ENCODE measurements at regions not wholly inside any gene's neighbourhood (a gene's known extent, or its start where the extent isn't known, plus 50 kb on each side); places are given as distances from the start of the nearest gene placed in this dataset.

DNA sequence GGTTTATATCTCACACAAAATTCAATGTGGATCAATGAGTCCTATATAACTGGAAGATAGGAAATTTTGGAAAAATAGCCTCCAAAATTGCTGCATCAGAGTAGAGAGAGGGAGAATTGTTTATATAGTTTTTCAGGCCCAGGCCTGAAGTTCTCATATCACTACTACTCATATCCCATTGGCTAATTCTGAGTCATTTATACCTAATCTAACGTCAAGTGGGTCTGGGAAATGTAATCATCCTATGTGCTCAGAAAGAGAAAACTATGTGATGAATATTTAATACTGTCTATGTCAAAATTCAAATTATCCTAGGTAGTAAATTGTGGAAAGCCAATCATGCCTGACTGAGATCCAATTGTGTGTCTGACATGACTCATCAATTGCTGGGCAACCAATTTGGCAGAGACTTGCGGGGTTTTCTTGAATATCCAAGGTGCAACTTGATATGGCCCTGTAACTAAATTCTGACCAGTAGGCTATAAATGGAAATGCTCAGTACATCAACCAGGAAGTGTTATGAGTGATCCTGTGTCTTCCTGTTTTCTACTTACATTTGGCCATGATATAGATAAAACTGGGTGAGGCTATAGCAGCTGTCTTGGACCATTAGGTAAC lies 744.4 kb downstream of the KCNJ3 start:
- Histone ChIP-seq H3K4me3 (no peak overlapping the region), H3K36me3 (no peaks in the 10 kb centered on the region), H3K27ac (no peak overlapping the region), H3K4me1 (no peaks in the 10 kb centered on the region), H3K27me3 (no peaks in the 10 kb centered on the region), H3K9me3 (no peaks in the 10 kb centered on the region)
- DNase-seq = no peak
- TF ChIP-seq POLR2A (IDR thresholded peaks at IDR 0.05) = no peak
- intact Hi-C loops (cut with DNase I; ENCODE audit: low total_unique reads) = no loop called here

DNA sequence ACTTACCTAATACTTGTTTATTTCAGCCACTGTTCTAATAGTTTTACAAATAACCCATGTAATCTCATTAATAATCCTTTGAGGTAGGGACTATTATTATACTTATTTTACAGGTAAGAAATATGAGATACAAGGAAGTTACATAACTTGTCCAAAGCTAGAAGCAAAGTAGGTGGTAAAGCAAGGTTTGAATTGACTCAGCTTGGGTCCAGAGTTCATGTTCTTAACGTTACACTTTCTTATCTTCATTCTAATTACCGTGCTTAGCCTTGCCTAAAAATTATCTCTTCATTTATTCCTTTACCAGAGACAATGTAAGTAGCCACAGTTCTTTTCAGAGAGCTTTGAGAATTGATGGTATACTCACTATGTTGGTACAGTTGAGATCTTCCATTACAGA lies 743.6 kb downstream of the KCNJ3 start:
- H3K9me3 ChIP-seq = no peaks in the 10 kb centered on the region
- no peak overlapping the region for H3K4me3 ChIP-seq
- H3K27me3 ChIP-seq = no peaks in the 10 kb centered on the region
- no peak for TF ChIP-seq POLR2A (IDR thresholded peaks at IDR 0.05)
- TF ChIP-seq, protein P1, sequence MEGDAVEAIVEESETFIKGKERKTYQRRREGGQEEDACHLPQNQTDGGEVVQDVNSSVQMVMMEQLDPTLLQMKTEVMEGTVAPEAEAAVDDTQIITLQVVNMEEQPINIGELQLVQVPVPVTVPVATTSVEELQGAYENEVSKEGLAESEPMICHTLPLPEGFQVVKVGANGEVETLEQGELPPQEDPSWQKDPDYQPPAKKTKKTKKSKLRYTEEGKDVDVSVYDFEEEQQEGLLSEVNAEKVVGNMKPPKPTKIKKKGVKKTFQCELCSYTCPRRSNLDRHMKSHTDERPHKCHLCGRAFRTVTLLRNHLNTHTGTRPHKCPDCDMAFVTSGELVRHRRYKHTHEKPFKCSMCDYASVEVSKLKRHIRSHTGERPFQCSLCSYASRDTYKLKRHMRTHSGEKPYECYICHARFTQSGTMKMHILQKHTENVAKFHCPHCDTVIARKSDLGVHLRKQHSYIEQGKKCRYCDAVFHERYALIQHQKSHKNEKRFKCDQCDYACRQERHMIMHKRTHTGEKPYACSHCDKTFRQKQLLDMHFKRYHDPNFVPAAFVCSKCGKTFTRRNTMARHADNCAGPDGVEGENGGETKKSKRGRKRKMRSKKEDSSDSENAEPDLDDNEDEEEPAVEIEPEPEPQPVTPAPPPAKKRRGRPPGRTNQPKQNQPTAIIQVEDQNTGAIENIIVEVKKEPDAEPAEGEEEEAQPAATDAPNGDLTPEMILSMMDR (IDR thresholded peaks at IDR 0.05) = no peak
- H3K4me1 ChIP-seq = no peaks in the 10 kb centered on the region
- H3K27ac ChIP-seq = no peak overlapping the region
- intact Hi-C loops (cut with DNase I; ENCODE audit: low total_unique reads) = no loop called here
- DNase-seq = no peak
- no peaks in the 10 kb centered on the region for H3K36me3 ChIP-seq

DNA sequence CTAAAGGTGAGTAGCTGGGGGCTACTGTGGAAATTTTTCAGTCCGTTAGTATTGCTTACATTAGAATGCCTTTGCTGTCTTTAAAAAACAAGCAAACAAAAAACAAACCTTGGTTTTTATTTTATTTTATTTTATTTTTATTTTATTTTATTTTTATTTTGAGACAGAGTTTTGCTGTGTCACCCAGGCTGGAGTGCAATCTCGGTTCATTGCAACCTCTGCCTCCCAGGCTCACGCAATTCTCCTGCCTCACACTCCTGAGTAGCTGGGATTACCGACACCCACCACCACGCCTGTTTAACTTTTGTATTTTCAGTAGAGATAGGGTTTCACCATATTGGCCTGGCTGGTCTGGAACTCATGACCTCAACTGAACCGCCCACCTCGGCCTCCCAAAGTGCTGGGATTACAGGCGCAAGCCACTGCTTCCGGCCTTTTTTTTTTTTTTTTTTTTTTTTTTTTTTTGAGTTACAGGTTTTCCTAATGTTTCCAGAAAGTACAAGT lies 732.6 kb downstream of the KCNJ3 start:
- no peak for TF ChIP-seq POLR2A (IDR thresholded peaks at IDR 0.05)
- TF ChIP-seq, protein P1 (IDR thresholded peaks at IDR 0.05) = no peak
- Histone ChIP-seq H3K4me3 (no peak overlapping the region), H3K27ac (no peak overlapping the region), H3K27me3 (no peaks in the 10 kb centered on the region), H3K36me3 (no peaks in the 10 kb centered on the region), H3K9me3 (no peaks in the 10 kb centered on the region), H3K4me1 (no peaks in the 10 kb centered on the region)
- intact Hi-C loops (cut with DNase I; ENCODE audit: low total_unique reads) = no loop called here
- no peak for DNase-seq

DNA sequence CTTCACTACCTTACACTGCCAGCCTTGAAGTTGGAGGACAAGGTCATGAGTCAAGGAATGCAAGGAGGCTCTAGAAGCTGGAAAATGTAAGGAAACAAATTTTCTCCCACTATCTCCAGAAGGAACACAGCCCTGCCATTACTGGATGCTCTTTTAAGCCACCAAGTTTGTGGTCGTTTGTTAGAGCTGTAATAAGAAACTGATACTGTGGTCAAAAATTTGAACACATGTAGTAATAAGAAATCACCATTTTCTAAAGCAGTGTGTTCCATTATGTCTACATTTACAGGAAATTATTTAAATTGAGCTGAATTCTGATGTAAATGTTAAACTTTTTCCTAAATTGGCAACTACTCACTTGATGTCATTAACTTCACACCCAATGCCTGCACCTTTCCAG lies 729.0 kb downstream of the KCNJ3 start:
- TF ChIP-seq, protein P1 (IDR thresholded peaks at IDR 0.05) = no peak
- no peak for TF ChIP-seq POLR2A (IDR thresholded peaks at IDR 0.05)
- Histone ChIP-seq H3K4me1 (no peaks in the 10 kb centered on the region), H3K9me3 (no peaks in the 10 kb centered on the region), H3K27ac (no peak overlapping the region), H3K36me3 (no peaks in the 10 kb centered on the region), H3K27me3 (no peaks in the 10 kb centered on the region), H3K4me3 (no peak overlapping the region)
- intact Hi-C loops (cut with DNase I; ENCODE audit: low total_unique reads) = no loop called here
- no peak for DNase-seq

DNA sequence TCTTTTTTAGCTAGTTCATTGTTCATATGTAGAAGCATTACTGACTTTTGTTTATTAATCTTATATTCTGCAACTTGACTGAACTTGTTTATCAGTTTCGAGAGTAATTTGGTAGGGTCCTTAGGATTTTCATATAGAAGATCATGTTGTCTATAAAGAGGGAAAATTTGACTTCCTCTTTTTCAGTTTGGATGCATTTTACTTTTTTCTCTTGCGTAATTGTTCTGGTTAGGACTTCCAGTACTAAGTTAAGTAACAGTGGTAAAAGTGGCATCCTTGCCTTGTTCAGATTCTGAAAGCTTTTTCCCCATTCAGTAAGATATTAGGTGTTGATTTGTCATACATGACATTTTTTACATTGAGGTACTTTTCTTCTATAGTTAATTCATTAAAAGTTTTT lies 726.0 kb downstream of the KCNJ3 start:
- Histone ChIP-seq H3K36me3 (no peaks in the 10 kb centered on the region), H3K27me3 (no peaks in the 10 kb centered on the region), H3K4me1 (no peaks in the 10 kb centered on the region), H3K4me3 (no peak overlapping the region), H3K27ac (no peak overlapping the region), H3K9me3 (no peaks in the 10 kb centered on the region)
- intact Hi-C loops (cut with DNase I; ENCODE audit: low total_unique reads) = no loop called here
- no peak for TF ChIP-seq POLR2A (IDR thresholded peaks at IDR 0.05)
- TF ChIP-seq, protein P1 (IDR thresholded peaks at IDR 0.05) = no peak
- DNase-seq = no peak

DNA sequence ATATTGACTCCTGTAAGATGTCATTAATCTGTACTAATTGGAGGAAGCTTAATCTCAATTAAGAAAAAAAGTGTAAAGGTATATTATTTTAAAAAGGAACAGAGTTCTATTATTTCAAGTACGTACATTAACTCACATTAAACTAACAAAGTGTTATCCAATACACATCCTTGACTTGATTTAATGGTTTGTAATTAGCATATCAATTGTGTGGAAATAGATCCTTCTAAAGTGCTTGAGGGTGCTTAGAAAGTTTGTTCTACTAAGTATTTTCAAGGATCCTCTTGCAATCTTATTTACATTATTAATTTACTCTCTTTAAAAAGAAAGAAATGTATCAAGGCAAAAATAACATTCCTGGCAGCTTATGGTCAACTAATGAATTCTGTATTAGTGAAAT lies 720.3 kb downstream of the KCNJ3 start:
- Histone ChIP-seq H3K27ac (no peak overlapping the region), H3K9me3 (no peaks in the 10 kb centered on the region), H3K4me1 (no peaks in the 10 kb centered on the region), H3K4me3 (no peak overlapping the region), H3K27me3 (no peaks in the 10 kb centered on the region), H3K36me3 (no peaks in the 10 kb centered on the region)
- no peak for TF ChIP-seq POLR2A (IDR thresholded peaks at IDR 0.05)
- TF ChIP-seq, protein P1 (IDR thresholded peaks at IDR 0.05) = no peak
- intact Hi-C loops (cut with DNase I; ENCODE audit: low total_unique reads) = no loop called here
- no peak for DNase-seq
